GM18508 (cell line): ENCODE measurements at regions not wholly inside any gene's neighbourhood (a gene's known extent, or its start where the extent isn't known, plus 50 kb on each side); places are given as distances from the start of the nearest gene placed in this dataset.

Source experiments
- ATAC-seq: cut with Tn5 transposase; IDR thresholded peaks from one replicate; pipeline ENCODE4 v1.9.1; 2021; ENCODE audit warnings: moderate number of reproducible peaks; ENCODE audit not compliant: insufficient read depth, unreplicated experiment

DNA sequence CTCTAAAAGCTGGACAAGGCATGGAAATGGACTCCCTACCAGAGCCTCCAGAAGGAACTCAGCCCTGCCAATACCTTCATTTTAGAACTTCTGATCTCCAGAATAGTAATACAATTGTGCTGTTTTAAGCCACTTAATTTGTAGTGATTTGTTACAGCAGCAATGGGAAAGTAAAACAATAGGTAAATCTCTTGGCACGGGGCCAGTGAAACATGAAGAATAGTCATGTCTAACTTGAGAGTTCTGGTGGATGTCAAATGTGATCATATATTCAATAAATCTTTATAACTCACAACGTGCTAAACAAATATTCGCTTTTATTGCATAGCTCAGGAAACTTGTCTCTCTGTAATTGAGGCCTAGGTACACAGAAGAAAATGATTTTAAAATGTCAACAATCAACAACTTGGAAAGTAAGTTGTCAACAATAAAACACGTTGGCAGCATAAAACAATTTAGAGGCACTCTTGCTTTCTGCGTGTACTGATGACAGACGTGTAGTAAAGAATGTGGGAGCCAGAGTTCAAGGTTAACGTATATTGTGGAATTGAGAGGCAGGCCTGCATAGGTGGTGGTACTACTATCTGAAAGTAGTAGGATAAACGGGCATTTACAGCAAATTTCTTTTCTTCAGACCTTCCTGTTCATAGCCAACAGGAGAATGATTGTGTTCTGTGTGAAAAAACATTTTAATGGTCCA lies 140.5 kb upstream of the OPRM1 start:
- no peak for ATAC-seq

DNA sequence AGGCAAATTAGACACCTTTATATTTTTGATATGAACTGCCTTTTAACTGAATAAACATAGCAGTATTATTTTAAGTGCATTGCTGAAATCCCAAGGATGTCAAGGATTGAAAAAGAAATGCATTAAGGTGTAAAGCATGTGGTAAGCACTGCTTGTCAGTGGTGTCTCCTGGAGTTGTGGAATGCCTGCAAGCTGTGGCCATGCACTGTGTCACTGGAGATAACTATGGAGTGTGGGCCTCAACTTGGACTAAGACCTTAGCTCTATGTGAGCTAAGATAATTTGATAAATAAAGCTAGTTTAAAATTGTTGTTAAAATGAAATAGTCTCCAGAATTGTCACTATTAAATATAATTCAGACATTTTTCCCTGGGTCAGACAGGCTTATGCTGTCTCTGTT lies 156.6 kb upstream of the OPRM1 start:
- ATAC-seq: no peak

DNA sequence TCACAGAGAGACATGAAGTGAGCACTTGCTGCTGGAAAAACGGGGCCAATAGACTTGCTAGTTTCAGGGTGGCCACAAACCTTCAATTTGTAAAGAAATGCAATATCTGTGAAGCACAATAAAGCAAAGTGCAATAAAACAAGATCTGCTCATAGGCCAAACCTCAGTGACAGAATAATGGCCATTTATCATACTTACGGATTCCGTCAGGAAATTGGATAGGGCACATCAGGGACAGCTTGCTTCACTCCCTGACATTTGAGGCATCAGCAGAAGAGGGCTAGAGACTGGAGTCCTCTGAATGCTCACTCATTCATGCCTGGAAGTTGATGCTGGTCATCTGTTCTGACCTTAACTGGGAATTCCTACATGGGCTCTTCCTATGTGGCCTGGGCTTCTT lies 165.5 kb upstream of the OPRM1 start:
- no peak for ATAC-seq

DNA sequence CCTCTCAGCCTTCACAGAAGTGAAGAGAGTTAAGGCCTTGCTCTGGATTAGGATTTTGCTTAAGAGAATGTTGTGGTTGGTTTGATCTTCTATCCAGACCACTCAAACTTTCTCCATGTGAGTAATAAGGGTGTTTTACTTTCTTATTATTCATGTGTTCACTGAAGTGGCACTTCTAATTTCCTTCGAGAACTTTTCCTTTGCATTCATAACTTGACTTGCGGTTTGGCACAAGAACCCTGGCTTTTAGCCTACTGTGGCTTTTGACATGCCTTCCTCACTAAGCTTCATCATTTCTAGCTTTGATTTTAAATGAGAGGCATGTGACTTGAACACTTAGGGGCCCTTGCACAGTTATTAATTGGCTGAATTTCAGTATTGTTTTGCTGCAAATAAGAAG lies 166.1 kb upstream of the OPRM1 start:
- no peak for ATAC-seq

DNA sequence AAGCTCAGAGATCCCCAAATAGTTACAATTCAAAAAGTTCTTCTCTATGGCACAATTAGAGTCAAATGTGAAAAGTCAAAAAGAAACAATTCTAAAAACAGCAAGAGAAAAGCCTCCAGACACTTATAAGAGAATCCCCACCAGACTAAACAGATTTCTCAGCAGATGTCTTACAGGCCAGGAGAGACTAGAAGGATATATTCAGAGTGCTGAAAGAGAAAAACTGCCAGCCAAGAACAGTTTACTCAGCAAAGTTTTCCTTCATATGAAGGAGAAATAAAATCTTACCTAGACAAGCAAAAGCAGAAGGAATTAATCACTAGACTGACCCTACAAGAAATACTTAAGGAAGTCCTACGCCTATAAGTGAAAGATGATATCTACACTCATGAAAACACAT lies 176.1 kb upstream of the OPRM1 start:
- no peak for ATAC-seq

DNA sequence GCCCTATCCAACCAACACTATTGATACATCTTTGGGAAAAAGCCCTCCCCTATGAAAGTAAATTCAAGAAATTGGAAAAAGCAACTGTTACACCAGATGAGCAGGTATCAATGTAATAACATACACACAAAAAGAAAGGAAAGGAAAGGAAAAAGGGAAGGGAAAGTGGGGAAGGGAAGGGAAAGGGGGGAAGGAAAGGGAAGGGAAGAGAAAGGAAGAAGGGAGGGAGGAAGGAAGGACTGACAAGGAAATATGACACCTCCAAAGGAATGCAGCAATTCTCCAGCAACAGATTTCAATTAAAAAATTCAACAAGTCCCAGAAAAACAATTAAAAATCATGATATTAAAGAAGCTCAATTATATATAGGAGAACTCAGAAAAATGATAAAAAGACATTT lies 176.9 kb upstream of the OPRM1 start:
- ATAC-seq: no peak

DNA sequence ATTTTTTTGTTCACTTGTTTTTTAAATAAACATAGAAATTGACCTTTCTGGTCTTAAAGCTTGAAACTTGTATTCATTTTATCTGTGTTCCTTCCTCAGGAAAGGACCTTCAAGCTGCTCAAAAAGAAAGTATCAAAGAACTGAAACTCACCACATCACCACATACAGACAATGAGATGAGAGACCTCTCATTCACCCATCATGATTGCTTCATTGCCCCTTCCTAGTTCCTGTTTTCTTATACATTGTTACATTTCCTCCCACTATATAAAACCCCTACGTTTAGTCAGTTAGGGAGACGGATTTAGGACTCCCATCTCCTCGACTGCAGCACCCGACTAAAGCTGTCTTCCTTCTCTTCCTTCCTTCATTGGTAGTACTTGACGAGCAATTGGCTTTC lies 180.5 kb upstream of the OPRM1 start:
- ATAC-seq: peak; percentile 62

DNA sequence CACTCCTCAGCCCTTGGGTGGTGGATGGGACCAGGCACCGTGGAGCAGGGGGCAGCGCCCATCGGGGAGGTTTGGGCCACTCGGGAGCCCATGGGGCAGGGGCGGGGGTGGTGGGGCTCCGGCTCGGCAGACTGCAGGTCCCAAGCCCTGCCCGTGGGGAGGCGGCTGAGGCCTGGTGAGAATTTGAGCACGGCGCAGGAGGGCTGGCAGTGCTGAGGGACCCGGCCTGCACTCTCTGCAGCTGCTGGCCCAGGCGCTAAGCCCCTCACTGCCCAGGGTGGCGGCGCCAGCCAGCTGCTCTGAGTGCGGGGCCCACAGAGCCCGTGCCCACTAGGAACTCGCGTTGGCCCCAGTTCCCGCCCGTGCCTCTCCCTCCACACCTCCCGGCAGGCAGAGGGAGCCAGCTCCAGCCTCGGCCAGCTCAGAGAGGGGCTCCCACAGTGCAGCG lies 182.1 kb upstream of the OPRM1 start:
- ATAC-seq: no peak

DNA sequence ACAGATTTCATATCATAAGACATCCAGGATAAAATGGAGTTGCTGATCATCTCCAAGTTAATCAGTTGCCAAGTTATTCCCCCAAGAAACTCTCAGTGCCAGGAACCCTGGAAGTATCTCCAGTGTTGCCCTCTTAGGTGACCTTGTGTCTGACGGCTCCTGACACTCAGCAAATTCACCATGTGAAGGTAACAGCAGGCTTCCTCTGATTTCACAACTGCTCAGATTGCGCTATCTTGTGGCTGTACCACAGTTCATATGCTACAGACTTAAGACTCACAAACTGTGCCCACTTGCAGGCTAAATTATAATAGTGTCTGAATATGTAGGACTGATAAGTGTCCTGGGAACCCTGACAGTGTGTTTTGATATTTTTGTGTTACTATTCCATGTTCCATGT lies 186.6 kb upstream of the OPRM1 start:
- ATAC-seq: no peak

DNA sequence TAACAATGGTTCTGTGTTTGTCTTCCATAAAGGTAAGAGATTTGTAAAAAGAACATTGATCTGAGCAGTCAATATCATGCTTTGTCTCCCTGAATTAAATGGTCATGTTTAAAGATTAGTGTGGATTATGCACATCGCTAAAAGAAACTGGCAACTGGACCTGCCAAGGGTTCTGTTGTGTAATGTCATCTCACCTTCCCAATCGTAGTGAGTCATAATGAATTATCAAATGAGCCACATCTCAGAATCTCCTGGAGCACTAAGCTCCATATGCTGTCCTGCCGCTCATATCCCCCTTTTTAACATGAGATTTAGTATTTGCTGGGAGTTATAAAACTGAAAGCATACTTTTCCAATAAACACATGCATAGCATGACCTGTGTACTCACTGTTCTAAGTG lies 187.0 kb upstream of the OPRM1 start:
- no peak for ATAC-seq

DNA sequence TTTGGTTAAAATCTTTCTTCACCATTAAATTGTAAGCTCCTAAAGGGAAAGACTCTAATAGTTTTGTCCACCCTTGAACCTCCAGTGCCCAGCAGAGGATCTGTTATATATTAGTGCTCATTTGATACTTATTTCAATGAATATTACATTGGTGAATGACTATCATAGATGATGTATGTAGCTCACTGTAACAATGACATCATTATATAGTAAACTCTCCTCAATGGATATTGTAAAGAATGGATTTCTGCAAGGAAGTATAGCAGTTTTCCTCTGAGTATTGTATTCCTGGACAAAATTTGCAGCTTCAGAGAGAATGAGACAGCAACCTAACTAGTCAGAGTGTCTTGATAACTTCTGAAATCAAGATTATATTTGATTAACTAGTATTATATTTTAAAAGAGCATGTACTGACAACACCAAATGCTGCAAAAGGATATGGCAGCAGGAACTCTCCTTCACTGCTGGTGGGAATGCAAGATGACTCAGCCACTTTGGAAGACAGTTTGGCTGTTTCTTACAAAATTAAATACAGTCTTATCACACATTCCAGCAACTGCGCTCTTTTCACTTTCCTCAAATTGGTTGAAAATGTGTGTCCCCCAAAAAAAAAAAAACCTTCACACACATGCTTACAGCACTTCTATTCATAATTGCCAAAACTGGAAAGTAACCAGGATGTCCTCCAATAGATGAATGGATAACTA lies 189.8 kb upstream of the OPRM1 start:
- ATAC-seq: no peak

DNA sequence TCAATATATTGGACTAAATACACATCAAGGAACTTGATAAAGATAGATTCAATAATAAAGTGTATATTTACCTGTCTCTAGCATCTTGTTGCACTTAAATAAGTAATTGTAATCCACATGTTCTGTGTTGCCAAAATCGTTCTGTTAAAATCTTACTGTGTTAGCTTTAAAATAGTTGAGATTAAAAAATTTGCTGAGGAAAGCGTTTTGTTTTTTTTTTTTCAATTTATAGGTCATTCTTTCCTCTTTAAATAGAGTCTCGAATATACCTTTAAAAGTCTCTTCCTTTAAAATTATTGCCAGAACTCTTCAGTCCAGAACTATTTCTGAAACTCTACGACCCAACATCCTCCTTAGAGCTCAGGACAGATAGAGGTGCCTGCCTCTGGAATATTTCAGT lies 195.6 kb upstream of the OPRM1 start:
- ATAC-seq: no peak

DNA sequence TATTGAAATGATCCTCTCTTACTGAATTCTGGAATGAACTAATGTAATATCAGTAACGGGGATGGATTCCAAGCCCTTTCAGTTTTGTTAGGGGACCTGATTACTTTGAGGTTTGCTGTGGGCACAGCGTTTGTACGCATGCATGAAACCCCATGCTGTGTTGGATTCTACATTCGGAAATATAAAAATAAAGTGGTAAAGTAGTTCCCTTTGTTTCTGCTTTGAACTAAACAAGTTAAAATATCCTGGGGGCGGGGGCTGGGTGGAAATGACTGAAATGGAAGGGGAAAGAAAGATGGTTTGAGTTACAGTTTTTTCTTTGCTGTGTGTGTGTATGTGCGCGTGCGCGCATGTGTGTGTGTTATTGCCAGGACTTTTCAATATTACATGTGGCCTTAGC lies 196.5 kb upstream of the OPRM1 start:
- ATAC-seq: no peak

DNA sequence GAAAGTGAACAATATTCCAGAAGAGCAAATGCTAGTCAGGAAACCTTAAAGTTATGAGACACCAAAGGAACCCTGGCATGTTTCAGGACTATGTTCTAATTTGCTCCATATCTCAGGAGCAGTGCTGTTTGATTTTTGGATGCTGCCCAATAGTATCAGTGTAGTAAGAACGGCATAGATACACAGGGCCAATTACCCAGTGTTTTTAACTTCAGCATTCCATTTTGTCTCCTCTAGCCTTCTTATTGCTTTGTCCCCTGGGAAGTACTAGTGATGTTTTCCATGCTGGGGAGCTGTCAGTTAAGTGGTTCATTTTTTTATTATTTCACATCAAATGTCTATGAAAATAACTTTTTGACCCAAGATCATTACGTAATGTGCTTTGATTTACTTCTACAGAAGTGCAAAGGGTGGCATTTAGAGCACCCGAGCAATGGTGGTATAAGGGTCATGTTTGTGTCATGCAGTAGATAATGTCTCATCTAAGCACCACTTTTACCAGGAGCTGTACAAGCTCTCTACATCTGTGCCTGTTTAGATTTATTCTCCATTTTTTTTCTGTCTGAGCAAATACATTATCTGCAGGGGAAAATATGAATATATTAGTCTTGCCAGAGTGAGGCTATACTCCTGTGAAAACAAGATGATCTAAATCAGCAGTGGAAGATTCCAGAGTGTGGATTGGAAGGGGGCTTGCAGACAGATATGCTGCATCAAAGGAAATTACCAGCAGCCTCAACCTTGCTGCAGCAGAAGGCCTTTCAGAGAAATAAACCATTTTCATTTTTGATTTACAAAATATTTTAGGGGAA lies 198.8 kb upstream of the OPRM1 start:
- ATAC-seq: no peak

DNA sequence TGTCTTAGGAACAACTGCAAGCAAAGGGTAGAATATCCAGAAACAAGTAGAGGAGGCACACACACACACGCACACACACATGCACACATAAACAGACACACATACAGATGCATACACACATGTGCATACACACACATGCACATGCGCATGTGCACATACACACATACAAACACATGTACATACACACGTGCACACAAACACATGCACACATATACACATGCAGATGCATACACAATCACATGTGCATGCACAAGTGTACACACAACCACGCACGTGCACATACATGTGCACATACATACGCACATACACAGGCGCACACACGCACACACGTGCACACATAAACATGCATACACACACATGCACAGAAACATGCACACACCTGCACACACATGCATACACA lies 206.5 kb upstream of the OPRM1 start:
- no peak for ATAC-seq

DNA sequence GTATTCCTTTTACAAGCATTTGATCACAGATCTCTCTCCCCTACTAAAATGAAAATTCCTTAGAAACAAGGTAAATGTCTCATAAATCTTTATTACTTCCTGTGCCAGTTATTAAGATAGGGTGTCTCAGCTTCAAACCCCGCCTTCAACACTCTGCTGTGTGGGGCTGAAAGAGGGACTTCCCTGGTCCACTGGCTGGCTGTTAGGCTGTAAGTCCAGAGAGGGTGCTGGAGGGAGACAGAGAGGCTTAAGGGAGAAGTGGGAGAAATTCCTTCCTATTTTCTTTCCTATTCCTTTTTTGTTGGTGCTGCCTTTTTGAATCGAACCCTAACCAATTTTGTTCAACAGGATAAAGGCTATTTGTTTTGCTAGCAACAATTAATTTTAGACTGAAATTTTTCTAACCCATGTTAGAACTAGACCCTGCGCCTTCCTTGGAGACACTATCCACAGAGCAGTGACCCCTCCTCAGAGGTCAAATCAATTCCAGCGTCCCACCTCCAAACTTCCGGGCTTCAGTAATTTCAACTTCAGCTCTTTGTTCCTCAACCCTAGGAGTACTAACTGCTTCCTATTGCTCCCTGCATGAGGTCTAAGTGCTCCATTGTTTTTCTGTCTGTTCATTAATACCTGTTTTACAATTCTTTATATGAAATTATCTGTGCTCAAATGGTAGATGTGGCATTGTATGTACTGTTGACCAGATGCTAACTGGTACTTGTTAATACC lies 207.5 kb upstream of the OPRM1 start:
- ATAC-seq: no peak

DNA sequence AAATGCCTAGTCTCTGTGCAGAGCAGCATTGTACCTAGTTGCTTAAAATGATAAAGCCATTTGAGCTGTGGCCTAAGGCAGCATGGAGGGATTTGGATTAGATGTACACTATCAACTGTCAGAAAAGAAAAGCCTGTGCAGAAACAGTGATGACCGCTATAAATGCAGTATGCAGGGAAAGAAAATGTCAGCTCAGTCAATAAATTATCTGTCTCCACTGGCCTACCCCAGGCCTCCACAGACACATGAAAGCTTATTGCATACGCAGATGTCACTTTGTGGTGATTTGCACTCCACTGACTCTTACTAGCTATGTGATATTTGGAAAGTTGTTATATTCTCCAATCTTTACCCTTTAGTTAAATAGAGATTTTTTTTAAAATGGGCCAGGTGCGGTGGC lies 221.9 kb upstream of the OPRM1 start:
- no peak for ATAC-seq

DNA sequence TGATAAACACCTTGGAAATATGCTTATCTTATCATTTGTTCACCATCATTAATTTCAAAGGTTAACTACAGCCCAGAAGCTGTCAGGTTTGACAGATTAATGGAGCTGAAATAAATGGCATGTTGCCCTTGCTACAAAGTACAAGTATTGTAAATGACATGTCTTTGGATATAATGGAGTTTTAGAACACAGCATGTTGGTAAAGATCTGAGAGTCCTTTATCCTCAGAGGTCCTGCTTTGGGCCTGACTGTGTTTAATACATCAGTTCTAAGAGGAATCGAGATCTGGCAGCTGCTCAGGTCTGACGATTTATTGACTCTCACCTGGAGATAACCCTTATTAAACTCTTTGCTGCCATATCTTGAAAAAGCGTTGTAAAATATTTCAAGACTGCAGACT lies 222.7 kb upstream of the OPRM1 start:
- no peak for ATAC-seq

DNA sequence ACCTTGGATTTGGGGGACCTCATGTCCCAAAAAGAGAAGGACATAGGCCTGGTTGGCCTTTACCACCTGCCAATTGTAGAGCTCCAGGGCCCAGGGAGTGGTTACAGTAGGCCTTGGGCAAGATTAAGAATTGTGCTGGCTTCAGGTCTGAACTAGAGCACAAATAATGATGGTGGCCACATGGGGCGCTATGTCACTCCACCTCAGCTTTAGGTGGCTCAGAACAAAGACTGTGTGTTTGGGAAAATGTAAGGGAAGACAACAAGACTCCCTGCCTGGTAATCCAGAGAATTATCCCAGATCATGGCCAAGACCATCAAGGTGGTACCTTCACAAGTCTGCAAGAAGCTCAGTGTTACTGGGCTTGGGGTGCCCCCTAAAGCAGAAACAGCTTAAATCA lies 224.9 kb upstream of the OPRM1 start:
- no peak for ATAC-seq

DNA sequence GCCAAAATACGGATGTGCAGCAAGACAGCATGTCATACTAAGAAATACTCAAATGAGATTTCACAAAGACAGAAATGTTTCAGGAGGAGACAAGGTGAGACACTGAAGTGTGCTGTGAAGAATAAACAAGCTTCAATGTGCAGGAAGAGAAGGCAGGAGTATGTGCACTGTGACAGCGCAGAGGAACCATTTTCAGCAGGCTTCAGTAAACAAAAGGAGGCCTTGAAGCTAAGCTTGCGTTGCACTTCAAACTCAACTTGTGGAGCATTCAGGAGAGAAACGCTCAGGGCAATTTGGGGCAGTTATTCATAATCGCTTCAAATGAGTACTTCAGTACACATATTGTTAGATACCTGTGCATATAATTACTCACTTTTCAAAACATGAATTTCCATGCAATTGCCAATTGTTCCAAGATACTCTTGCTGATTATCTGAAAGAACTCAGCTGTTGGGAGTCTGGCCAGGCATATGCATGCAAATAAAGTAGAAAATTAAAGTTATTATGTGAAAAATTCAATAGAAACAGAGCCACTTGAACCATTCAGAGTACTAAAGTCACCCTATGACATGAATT lies 234.2 kb upstream of the OPRM1 start:
- no peak for ATAC-seq
